Dendritic cell treated with granulocyte-macrophage colony-stimulating factor and Interleukin-4, amounts not matched to agents 40 ng/mL and 50 ng/mL, for 4 days (primary cell): ENCODE measurements at regions not wholly inside any gene's neighbourhood (a gene's known extent, or its start where the extent isn't known, plus 50 kb on each side); places are given as distances from the start of the nearest gene placed in this dataset.

Source experiments
- H3K27ac Mint-ChIP-seq: one replicate; pipeline ENCODE4 v1.8.0; 2022; ENCODE audit warnings: mild to moderate bottlenecking, mixed read lengths
- H3K27me3 Mint-ChIP-seq: one replicate; pipeline ENCODE4 v1.8.0; 2022; ENCODE audit warnings: mild to moderate bottlenecking, mixed read lengths
- H3K36me3 Mint-ChIP-seq: one replicate; pipeline ENCODE4 v1.8.0; 2022; ENCODE audit warnings: low read depth, mixed read lengths
- H3K4me1 Mint-ChIP-seq: one replicate; pipeline ENCODE4 v1.8.0; 2022; ENCODE audit warnings: low read depth, mixed read lengths
- H3K4me3 Mint-ChIP-seq: one replicate; pipeline ENCODE4 v1.8.0; 2022; ENCODE audit warnings: mild to moderate bottlenecking, moderate library complexity, mixed read lengths
- H3K9me3 Mint-ChIP-seq: one replicate; pipeline ENCODE4 v1.8.0; 2022; ENCODE audit warnings: mixed read lengths
- intact Hi-C: fragments of 100-400 bp; cut with micrococcal nuclease; formaldehyde crosslinking; loops from one replicate; pipeline ENCODE4 v1.15.0; 2022

DNA sequence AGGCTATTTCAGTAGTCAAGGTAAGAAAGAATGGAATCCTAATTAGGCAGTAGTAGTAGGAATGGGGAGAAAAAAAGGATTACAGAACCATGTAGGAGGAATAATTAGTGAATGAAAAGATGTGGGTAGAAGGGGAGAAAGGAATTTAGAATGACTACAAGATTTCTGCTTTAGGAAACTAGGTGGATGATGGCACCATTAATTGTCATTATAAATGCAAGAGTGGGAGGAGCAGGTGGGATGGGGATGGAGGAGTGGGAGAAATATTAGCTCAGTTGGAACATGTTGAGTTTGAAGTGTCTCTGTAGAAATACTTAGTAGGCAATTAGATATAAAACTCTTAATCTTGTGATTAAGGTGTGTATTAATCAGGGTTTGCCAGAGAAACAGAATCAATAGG, 50.0 kb upstream of the C21orf91 start:
- Mint-ChIP-seq H3K4me1 (no peaks in the 10 kb centered on the region), H3K4me3 (no peak overlapping the region), H3K27me3 (no peaks in the 10 kb centered on the region), H3K9me3 (no peaks in the 10 kb centered on the region), H3K36me3 (no peaks in the 10 kb centered on the region), H3K27ac (no peak overlapping the region)
- intact Hi-C loops, result no loop called here
